Activated effector memory CD4-positive, alpha-beta T cell treated with Interleukin-2 at 50 U/mL for 16 hours (primary cell): ENCODE measurements at regions not wholly inside any gene's neighbourhood (a gene's known extent, or its start where the extent isn't known, plus 50 kb on each side); places are given as distances from the start of the nearest gene placed in this dataset.

Experiments
- DNase-seq: peaks from one replicate; pipeline ENCODE4 v3.0.0-alpha.2; 2020

DNA sequence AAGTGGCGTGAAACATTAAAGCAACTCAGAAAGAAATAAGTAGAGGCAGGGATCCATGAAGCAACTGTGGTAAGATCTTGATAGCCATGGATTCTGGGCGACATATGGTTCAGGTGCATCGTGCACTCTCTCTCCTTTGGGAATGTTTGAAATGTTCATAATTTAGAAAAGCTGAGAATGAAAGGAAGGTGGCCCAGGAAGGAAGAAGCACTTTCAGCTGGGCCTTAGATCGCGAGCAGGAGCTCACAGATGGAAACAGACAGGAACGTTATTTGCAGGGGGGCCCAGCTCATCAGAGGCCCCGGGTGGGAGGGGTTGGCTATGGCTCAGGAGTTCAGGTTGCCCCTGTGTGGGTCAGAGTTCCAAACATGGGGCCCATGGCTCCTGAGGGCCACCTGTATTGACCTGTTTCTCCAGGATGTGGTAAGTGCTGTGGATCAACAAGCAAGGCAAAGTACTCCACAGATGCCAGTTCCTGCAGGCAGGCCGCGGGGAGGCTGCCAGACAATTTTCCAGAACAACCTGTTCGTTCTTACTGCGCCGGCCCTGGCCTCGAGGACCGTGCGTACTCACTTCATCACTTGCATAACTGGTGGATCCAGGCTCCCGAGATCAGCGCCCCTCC is 253.2 kb downstream of the TOMM20 start:
- DNase-seq = no peak

DNA sequence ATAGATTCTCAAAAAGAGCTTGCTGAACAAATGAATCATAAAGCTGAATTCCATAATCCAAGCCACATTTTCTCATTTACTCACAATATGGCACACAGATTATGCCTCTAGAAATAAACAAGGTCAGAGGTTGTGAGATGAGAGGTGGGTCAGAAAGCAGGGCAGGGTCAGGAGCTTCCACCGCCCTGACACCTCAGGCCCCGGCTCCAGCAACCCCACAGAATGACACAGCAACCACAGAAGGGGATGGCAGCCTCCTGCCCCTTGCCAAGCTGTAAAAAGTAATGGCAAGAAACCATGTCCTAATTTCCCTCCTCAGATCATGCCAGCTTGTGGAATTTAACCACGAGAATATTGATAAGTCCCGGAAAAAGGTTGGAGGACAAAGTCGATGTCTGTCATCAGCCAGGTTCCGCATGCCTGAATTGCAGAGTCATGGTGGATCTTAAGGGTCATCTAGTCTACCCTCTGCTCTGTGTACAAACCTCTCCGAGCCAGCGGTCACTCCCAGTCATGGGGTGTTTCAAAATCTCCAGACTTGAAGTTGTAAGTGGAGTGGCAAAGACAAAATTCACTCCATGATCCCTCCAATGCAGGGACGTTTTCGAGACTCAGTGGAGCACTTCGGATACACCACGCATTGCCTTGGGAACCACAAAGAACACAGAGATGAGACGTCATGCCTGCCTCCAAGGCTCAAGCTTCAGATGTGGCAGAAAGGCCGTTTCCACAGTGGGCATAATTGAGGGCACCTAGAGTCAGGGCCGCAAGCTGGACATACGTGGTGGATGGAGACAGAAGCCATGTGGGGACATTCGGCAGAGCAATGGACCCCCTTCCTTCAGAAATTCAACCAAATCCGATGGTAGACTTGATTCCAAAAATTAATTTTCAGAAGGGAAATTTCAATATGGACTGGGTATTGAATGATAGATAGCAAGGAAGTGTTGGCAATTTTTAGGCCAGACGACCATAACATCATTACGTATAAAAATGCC is 254.0 kb downstream of the TOMM20 start:
- DNase-seq = no peak

DNA sequence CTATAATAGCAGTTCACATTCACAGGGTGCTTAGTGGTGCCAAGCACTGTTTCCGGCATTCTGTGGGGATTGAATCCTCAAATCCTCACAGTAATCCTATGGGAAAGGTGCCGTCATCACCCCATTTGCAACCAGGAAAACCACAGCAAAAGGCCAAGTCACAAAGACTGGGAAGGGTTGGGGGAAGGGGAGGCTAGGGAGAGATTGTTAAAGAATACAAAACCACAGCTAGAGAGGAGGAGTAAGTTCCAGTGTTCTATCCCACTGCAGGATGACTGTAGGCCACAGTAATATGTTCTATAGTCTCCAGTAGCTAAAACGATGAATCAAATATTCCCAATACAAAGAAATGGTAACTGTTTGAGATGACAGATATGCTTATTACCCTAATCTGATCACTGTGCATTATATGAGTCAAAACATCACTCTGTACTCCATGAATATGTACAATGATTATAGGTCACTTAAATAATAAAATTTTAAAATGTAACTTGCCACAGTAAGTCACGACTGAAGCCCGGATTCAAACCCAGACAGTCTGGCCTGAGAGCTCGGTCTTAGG is 256.8 kb downstream of the TOMM20 start:
- no peak for DNase-seq

DNA sequence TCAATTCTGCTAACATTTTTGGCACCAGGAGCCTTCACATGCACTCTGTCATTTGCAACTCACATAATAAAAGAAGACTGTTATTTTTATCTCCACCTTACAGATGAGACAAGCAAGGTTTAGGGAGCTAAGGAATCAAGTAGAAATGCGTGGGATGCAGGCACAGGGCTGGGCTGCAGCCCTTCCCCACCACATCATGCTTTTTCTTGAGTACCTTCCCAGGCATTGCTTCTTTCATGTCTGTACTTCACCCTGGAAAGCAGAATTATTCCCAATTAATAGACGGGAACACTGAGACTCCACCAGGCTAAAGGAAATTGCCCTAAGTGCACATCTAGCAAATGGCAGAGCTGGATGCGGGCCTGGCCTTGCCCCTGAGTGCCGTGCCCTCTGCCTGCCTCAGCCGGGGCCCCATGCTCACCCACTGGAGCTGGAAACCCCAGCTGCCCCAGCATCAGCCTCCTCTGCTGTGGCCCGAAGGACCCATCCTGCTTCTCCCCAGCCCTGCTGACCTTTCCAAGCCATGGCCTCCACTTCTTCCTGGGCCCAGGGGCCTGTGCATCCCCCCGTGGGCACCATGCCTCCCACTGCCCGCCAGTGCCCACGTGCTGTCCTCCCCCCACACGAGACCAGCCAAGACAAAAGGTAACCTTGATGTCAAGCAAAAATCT is 257.5 kb downstream of the TOMM20 start:
- no peak for DNase-seq

DNA sequence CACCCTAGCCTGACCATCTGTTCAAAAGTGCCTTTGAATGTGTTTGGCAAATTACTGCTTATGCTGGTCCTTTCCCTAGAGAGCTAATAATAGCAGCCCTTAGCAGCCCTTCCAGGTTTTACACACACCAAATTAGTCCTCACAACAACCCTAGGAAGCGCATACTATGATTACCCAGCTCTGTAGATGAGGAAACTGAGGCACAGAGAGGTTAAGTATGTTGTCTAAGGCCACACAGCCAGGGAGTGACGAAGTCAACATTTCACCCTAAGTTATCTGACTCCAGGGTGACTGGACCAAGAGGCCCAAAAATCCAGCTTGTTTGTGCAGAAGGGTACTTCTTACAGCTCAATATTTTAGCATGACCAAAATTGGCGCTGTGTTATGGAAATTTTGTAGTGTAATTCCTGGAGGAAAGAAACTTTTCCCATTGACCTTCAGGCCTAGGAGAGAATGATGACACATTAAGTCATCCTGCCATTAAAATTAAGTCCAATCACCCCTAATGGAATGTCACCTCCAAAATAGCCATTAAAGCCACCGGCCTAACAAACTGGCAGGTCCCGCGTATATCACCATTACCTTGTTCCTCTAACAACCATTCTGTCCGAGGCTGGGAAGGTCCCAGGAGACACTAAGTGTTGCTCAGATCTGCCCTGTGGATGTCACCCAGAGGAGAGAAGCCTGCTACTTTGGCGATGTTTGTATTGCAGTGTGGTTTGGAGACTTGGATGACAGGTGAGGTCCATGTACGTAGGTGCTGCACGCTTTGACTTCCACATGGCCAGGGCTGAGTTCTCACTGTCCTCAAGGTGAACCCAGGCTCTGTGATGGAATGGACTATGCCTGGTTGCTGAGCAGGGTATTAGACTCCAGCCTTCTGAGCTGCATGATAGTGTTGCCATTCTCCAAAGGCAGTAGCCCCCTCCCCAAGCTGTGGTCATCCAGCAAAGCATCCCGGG is 258.3 kb downstream of the TOMM20 start:
- DNase-seq = no peak

DNA sequence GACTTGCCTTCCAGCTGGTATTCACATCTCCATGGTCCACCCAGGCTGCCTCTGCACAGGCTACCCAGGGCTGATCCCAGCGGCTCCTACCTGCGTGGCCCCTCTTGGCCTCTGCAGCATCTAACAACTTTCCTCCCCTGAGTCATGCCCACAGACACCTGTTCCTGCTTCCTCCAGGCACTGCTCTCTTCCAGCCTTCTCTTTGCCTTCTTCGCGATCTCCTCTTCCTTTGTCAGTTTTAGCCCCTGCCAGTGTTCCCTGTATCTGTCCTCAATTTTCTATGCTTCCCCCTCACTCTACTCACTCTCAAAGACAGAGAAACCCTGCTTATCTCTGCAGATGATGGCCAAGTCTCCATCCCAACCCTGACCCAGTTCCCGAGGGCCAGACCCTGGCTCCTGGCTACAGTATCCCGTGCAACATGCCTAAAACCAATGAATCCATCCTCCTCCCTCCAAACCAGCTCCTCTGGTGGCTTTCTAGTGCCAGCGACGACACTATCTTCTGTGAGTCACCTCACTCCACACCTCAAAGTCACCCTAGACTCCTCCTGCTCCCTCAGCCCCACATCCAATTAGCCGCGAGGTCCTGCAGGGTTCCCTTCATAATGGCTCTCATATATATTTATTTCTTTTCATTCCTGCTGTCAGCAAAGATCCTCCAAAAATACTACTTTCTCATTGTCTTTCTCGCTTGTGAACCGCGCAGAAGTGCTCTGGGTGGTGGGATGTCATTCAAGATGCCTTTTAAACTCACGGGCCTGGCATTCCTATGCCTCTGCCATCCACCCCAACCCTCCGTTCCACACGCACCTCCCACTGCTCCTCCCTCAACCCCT is 259.2 kb downstream of the TOMM20 start:
- DNase-seq = no peak

DNA sequence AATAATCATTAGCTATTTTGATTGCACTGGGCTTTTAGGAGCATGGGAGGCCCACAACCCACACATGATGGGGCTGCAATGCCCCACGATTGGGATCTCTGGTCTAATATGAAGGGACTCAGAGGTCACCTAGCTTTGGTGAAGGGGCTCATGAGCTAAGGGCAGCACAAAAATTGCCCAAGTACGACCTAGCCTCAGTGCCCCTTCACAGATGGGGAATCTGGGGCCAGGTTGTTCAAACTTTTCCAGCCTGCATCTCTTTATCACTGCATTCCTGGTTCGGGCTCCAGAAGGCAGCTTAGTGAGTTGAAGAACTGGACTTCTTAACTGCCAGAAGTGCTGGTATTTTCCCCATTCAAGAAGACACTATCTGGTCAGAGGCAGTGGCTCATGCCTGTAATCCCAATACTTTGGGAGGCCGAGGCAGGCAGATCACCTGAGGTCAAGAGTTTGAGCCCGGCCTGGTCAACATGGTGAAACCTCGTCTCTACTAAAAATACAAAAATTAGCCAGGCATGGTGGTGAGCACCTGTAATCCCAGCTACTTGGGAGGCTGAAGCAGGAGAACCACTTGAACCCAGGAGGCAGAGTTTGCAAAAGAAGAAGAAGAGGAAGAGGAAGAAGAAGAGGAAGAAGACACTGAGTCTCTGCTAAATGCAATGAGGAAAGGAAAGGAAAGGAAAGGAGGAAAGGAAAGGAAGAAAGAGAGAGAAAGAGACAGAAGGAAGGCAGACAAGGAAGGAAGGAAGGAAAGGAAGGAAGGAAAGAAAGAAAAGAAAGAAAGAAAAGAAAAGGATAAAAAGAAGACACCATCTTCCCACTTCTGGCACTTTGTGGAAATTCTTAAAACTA is 258.5 kb upstream of the IRF2BP2 start:
- DNase-seq = no peak

DNA sequence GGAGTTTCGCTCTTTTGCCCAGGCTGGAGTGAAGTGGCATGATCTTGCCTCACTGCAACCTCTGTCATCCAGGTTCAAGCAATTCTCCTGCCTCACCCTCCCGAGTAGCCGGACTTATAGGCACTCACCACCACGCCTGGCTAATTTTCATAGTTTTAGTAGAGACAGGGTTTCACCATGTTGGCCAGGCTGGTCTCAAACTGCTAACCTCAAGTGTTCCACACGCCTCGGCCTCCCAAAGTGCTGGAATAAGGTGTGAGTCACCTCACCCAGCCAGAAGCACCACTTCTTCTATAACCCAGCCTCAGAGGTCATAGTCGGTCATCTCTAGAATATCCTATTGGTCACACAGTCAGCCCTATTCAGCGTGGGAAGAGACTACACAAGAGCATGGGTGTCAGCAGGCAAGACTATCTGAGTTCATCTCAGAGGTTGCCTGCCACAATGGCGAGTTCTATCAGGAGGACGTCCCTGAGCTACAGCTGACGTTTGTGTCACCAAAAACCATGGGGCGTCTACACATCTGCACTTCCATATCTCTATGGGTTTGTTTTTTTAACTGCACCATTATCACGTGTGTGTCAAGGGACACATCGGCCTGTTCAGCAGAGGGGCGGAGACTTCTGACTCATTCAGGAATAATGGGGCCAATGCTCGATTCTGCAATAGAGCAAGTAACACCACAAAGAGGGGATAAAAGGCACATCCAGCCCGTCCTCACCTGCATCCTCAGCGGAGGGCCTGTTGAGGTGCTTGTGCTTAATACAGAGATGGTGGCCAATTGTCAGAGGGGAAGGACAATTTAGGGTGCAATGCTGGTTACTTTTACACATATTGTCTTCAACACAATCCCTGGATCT is 256.3 kb upstream of the IRF2BP2 start:
- no peak for DNase-seq

DNA sequence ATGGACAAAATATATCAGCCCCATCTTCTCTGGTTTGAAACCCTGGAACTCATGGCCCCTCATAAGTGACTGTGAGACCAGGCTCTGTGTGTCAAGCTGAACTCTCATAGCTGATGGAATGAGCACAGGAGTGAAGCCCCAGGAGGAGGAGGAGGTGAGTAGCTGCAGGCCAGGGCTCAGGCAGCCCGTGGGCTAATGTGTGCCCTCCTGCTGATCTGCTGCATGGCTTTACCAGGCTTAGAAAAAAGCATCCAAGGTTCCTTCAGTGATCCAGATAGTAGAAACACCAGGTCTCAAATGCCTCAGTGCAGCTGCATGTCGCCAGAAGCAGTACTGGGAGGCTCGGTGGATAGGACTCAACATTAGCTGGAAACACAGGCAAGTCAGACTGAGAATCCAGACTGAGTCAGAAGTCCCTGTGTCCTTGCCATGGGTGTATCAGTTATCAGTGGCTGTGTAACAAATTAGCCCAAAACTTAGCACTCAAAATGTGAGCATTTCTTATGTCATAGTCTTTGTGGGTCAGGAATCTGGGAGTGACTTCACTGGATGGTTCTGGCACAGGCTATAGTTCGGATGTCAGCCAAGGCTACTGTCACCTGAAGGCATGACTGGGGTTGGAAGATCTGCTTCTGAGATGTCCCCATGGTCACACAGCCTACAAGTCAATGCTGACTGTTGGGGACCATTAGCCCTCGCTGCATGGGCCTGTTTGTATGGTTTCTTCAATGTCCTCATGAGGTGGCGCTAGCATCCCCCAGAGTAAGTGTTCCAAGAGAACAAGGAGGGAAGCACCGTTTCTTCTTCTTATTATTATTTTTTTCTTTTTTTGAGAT is 255.4 kb upstream of the IRF2BP2 start:
- DNase-seq = no peak

DNA sequence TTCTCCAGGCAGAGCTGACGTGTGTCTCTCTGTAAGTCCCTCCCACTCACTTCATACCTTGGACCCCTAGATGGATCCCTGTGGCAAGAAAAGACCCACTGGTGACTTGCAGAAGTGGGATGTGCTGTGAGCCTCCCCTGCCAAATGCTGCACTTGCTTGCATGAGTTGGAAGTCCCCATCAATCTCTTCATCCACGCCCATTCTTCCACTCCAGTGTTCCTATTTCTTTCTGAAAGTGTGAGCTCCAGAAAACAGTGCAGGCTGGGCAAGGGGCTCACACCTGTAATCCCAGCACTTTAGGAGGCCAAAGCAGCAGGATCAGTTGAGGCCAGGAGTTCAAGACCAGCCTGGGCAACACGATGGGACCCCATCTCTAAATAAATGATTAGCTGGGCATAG is 254.1 kb upstream of the IRF2BP2 start:
- DNase-seq = no peak

DNA sequence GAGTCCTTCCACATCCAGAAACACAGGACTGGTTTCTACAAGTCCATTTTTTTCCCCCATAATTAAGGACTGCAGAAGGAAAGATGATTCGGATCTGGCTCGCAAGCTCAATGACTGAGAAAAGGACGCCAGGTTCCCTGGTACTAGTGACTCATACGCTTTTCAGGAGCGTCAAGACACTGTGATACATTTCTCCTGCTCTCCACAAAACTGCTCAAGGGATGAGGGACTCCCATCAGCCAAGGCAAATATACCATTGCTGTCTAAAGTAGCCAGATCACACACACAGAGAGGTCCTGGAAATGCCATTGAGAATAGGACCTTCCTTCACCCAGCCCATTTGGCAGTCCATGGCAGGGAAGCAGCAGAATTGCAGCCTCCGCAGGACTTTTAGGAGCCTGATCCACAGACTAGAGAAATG is 253.6 kb upstream of the IRF2BP2 start:
- DNase-seq = no peak

DNA sequence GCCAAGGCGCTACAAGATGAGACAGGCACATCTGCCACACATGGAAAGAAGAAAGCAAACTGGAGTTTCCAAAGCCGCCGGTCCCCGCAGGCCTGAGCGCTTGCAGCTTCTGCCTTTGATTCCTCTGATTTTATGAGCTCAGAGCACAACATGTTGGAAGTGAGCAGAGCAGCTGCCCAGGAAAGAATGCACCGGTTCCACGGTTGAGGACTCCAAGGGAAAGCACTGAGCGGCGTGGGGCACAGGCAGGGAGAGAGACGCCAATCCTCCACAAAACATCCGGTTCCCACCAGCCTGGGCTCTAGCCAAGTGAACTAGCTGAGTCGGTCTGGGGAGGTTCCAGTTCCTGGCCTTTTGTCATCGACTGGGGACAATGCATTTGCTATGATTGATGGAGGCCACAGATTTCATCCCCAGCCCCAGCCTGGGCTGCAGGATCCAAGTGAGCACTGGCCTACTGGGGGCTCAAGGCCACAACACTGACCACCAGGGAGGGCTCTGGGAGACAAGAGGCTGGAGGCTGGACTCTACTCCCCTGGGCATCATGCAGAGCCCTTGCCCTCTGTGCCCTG is 253.1 kb upstream of the IRF2BP2 start:
- no peak for DNase-seq

DNA sequence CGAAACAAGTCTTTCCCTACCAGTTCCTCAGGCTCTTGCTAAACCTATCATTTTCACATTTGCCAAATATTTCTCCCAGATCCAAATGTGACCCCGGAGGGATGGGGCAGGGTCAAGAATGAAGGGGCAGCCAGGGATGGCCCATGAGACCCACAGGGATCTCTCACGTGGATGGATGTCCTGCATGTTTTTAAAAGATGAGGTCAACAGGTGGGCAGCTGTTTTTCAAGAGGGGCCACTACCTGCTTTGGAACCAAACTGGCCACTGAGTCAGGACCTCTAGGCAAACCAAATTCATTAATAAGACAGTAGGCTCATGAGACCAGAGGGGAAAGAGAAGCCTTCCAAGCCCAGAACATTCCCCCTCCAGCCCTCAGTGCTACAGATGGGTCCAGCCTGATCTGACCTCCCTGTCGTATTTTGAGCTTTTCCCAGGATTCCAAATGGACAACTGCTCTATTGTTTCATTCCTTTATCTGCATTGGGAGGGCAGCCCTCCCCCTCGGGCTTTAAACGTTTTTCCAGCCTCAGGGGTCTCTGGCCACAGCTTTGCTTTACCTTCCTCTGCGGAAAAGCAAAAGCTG is 252.5 kb upstream of the IRF2BP2 start:
- no peak for DNase-seq

DNA sequence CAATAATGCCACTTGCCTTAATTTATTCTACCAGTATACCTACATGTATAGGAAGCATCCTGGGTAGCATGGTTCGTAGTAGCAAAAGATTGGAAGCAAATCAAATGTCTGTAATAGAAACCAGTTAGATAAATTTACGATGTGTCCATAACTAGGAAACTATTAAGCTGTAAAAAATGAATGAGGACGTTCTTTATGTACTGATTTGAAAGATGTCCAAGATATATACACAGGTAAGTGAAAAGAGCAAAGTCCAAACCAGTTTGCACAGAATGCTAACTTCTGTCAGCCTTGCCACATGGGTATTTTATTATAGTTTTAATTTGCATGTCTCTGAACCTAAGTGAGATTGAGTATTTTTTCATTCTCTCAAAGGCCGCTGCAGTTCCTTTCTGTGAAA is 251.8 kb upstream of the IRF2BP2 start:
- no peak for DNase-seq

DNA sequence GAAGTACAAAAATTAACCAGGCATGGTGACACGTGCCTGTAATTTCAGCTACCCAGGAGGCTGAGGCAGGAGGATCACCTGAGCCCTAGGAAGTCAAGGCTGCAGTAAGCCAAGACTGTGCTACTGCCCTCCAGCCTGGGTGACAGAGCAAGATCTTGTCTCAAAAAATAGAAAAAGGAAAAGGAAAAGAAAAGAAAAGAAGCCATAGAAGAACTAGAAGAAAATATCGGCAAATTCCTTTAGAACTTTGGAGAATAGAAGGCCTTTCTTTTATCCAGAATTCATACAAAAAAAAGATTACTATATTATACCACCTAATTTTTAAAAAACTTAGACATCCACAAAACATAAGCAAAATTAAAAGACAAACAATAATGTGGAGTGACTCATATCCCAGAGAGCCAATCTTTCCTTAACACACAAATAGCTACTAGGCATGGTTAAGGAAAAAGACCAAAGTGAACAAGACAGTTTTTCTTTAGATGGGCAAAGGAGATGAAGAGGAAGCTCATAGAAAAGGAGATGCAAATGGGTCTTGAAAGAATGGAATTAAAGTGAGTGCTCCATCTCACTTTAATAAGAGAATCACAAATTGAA is 251.1 kb upstream of the IRF2BP2 start:
- no peak for DNase-seq

DNA sequence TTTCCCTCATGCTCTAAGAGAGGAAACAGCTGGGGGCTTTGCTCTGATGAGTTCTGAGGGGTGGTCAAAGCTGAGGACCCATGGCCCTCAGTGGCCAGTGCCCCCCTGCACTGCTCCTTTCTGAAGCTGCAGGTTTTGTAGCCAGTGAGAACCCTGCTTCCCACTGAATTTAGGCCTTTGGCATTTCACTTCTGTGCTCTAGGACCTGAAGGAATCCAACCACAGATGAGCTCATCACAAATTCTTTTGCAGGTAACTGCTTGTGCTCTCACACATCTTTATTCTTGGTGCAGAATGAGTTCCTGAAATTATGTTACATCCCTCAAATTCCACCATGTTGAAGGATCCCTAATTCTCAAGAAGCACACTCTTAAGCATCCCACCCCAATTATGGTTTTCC is 248.7 kb upstream of the IRF2BP2 start:
- no peak for DNase-seq

DNA sequence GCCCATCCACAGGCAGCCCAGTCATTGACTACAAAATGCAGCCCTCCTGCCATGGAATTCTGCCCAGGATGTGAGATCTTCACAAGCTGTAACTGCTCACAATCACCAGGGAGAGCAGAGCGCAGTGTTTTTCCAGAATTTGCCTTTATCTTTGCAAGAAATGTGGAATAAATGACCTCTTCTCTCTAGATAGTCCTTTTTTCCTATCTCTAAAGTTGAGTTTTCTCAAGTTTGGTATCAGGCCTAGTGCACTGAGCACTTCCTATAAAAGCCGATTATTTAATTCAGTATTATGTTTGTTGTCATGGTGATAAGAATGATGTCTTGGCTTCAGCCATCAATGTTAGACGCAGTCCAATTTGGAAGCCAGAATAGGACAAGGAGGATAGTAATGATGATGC is 246.9 kb upstream of the IRF2BP2 start:
- no peak for DNase-seq
